ENCODE measurements at regions not wholly inside any gene's neighbourhood (a gene's known extent, or its start where the extent isn't known, plus 50 kb on each side); places are given as distances from the start of the nearest gene placed in this dataset.
"Not testable (repeated sequence)": the region's sequence is repeated elsewhere in the genome, so short reads cannot be mapped to it uniquely, and the experiment has no call there.

GRCh38 chr7:76891771-76892170 is 140.4 kb downstream of the SPDYE17 start:
- TF ChIP-seq CTCF (IDR thresholded peaks at IDR 0.05; ENCODE audit: low read depth, low read length); EZH2phosphoT487 (IDR thresholded peaks at IDR 0.05; ENCODE audit: low read depth): not testable (repeated sequence)
